SK-N-DZ (cell line): ENCODE measurements at regions not wholly inside any gene's neighbourhood (a gene's known extent, or its start where the extent isn't known, plus 50 kb on each side); places are given as distances from the start of the nearest gene placed in this dataset.

ENCODE experiments used
- DNase-seq: peaks from one replicate; pipeline ENCODE4 v3.0.0-alpha.2; 2015; ENCODE audit warnings: low spot score

- no peak for DNase-seq
Observed at GRCh38 chr3:164577667-164578210, 500.6 kb downstream of the SI start.

- DNase-seq: no peak
Observed at GRCh38 chr3:164572436-164572835, 505.9 kb downstream of the SI start.

GRCh38 chr3:164550857-164551256, 527.4 kb downstream of the SI start:
- no peak for DNase-seq

- DNase-seq: no peak
Observed at GRCh38 chr3:164539215-164539614, 539.1 kb downstream of the SI start.

- no peak for DNase-seq
Observed at GRCh38 chr3:164537485-164537884, 540.8 kb downstream of the SI start.

- DNase-seq: no peak
Observed at GRCh38 chr3:164533275-164533674, 545.0 kb downstream of the SI start.

GRCh38 chr3:164526250-164526649, 552.0 kb downstream of the SI start:
- DNase-seq: no peak

- no peak for DNase-seq
Observed at GRCh38 chr3:164524201-164524600, 554.1 kb downstream of the SI start.

GRCh38 chr3:164522073-164522763, 556.1 kb downstream of the SI start:
- no peak for DNase-seq

GRCh38 chr3:164521644-164522043, 556.7 kb downstream of the SI start:
- DNase-seq: no peak

- DNase-seq: no peak
Observed at GRCh38 chr3:164521139-164521538, 557.2 kb downstream of the SI start.

- no peak for DNase-seq
Observed at GRCh38 chr3:164515256-164515655, 563.0 kb downstream of the SI start.

GRCh38 chr3:164514576-164514975, 563.7 kb downstream of the SI start:
- no peak for DNase-seq

GRCh38 chr3:164507886-164508285, 570.4 kb downstream of the SI start:
- DNase-seq: no peak

- no peak for DNase-seq
Observed at GRCh38 chr3:164498917-164499316, 579.4 kb downstream of the SI start.

GRCh38 chr3:164488893-164489292, 589.4 kb downstream of the SI start:
- no peak for DNase-seq

GRCh38 chr3:164486150-164486549, 592.1 kb downstream of the SI start:
- no peak for DNase-seq

GRCh38 chr3:164479978-164480377, 598.3 kb downstream of the SI start:
- DNase-seq: no peak

- no peak for DNase-seq
Observed at GRCh38 chr3:164479406-164479805, 598.9 kb downstream of the SI start.

GRCh38 chr3:164478323-164478722, 600.0 kb downstream of the SI start:
- no peak for DNase-seq

- no peak for DNase-seq
Observed at GRCh38 chr3:164477403-164477802, 600.9 kb downstream of the SI start.

GRCh38 chr3:164476631-164477030, 601.7 kb downstream of the SI start:
- no peak for DNase-seq

- DNase-seq: no peak
Observed at GRCh38 chr3:164470471-164470870, 607.8 kb downstream of the SI start.

GRCh38 chr3:164468055-164468454, 610.2 kb downstream of the SI start:
- DNase-seq: no peak
